ENCODE measurements at regions not wholly inside any gene's neighbourhood (a gene's known extent, or its start where the extent isn't known, plus 50 kb on each side); places are given as distances from the start of the nearest gene placed in this dataset.

GRCh38 chr15:31241888-31242522, 84.6 kb upstream of the KLF13 start:
- no peak for DNase-seq (ENCODE audit: low read depth in 2 of 2)

GRCh38 chr15:31243895-31244294, 82.7 kb upstream of the KLF13 start:
- no peak for DNase-seq (ENCODE audit: low read depth in 2 of 2)

GRCh38 chr15:31245135-31245689, 81.4 kb upstream of the KLF13 start:
- DNase-seq (ENCODE audit: low read depth in 2 of 2), result no peak

DNA sequence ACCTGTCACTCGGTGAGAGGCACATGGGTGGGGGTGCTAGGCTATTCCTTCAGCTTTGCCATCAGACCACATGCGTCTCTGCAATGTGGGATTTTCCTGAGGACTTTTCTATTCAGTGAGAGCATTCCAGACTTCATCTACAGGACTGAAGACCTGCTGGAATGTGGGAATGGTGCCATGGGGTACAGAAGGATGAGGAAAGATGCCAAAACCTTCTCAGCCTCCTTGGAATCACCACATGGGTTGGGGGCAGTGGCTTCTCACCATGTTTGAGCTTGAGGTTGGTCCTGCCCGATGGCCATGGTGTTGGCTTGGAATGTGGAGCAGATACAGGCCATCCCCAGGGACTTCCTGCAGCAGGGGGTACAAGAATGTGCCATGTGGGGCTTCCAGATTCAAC, 80.9 kb upstream of the KLF13 start:
- DNase-seq (ENCODE audit: low read depth in 2 of 2), result no peak

- no peak for DNase-seq (ENCODE audit: low read depth in 2 of 2)
Measured at GRCh38 chr15:31247404-31247803, 79.2 kb upstream of the KLF13 start.

- no peak for DNase-seq (ENCODE audit: low read depth in 2 of 2)
Measured at GRCh38 chr15:31248263-31248662, 78.4 kb upstream of the KLF13 start.

DNA sequence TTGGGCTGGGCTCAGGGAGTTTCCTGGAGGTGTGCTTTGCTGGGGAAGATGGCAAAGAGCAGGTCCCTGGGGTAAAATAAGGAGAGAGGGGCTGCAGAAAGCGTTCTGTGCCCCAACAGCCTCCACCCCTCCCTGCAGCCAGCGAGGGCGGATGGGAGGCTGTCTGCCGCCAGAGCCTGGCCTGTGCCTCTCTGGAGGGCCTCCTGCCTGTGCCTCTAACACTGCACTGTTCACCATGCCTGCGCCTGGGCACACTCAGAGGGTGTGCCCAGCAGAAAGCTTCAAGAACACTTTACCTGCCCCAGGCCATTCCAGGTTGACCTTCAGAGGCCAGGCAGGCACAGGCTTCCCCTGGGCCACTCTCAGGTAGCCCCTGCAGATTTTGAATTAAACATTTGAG, 77.7 kb upstream of the KLF13 start:
- DNase-seq (ENCODE audit: low read depth in 2 of 2), result no peak

GRCh38 chr15:31250033-31250432, 76.6 kb upstream of the KLF13 start:
- no peak for DNase-seq (ENCODE audit: low read depth in 2 of 2)

GRCh38 chr15:31251165-31251564, 75.5 kb upstream of the KLF13 start:
- DNase-seq (ENCODE audit: low read depth in 2 of 2), result no peak

DNA sequence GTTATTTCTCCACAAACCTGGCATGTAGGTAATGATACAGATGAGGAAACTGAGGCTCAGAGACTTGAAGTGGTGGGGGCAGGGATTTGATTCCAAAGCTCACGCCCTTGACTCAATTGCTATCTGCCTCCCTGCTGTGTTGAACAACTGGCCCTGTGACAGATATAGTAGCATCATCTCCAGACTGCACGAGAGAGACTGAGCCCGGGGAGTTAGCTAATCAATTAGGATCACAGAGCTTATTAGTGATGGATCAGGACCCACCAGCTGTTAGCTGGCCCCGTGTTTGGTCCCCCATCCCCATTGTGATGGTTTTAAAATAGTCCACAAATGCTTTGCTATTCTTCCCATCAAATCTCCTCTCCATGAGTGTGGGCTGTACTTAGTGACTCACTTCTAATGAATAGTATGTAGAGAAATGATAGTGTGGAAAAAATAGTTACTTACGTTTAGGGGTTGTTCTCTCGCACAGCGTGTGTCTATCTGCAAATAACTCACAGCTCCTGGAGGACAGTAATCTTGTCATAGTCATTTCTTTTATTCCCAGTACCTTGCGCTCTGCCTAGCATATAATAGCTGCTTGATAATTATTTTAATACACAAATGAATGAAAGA, 74.4 kb upstream of the KLF13 start:
- DNase-seq (ENCODE audit: low read depth in 2 of 2), result no peak

DNA sequence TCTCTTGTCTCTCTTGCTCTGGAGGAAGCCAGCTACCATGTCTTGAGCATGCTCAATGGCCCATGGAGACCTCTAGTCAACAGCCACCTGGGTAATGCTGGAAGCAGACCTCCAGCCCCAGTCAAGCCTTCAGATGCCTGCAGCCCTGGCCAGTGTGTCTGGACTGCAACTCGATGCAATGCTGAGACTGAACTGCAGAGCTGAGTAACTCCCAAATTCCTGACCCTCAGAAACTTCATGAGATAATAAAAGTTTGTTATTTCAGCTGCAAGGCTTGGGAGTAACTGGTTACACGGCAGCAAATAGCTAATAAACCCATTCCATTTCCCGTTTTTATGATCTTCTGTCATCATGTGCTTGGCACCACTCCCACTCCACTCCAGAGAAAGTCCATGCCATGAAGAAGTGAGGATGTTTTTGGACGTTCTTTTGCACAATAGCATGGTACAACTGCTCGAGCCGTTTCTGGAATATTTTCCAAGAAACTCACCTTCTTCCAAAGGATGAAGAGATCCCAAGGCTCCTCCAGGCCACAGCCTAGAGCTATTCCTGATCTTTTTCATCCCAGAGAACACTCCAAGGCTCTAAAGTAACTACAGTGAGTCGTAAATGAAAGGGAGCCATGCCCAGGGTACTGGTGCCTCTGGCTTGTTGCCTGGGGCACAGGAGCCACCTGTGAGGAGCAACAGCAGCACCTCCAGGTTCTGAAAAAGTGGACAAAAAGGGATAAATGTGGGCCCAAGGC, 72.0 kb upstream of the KLF13 start:
- DNase-seq (ENCODE audit: low read depth in 2 of 2), result peak in 1 of 2 donors; percentile 84

DNA sequence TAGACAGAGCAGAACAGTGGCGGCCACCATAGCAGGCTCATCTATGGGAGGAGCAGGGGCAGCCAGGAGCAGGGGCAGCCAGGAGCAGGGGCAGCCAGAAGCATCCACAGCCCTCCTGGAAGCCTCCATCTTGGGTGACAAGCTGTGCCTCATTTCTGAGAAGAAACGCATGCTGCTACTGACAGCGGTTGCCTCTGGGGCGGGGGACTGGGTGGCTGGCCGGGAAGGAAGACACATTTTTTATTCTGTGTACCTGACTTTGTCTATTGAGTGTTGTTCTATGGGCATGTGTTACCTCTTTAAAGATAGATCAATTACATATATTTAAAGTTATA, 71.5 kb upstream of the KLF13 start:
- DNase-seq (ENCODE audit: low read depth in 2 of 2), result no peak

DNA sequence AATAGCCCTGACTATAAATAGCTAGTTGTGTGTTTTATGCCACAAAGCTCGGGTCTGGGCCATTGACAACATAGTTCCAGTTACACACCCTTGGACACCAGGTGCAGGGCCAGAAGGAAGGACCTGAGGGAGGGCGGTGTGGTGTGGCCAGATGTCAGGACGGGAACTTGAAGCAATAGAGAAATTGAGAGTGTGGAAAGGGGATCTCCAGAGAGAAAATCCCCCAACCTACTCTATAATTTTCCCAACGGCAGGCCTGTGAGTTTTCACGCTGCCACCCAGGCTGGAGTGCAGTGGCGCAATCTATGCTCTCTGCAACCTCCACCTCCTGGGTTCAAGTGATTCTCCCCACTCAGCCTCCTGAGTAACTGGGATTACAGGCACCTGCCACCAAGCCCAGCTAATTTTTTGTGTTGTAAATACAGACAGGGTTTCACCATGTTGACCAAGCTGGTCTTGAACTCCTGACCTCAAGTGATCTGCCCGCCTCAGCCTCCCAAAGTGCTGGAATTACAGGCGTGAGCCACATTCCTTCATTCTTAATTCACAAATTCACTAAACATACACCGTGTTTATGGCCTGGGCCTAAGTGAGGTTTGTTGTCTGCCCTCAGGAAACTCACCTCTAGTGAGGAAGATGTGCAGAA, 70.8 kb upstream of the KLF13 start:
- no peak for DNase-seq (ENCODE audit: low read depth in 2 of 2)

GRCh38 chr15:31256378-31257265, 70.0 kb upstream of the KLF13 start:
- DNase-seq (ENCODE audit: low read depth in 2 of 2), result no peak

DNA sequence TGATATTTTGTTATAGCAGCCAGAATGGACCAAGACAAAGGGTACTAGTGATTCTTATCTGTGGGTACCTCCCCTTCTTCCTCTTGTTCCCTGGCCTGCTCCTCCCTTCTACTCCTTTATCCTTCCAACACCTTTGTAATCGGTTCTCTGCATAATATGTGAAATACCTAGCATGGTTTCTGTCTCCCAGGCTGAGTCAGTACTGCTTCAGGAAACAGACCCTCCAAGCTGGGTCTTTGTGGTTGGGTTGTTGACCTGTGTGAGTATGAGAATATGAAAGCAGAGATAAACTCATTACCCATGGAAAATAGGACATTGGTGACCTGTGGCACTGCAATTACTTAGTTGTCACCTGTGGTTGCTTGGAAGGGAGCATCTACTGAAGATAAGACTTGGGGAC, 69.3 kb upstream of the KLF13 start:
- DNase-seq (ENCODE audit: low read depth in 2 of 2), result no peak

- DNase-seq (ENCODE audit: low read depth in 2 of 2), result no peak
Measured at GRCh38 chr15:31258260-31258659, 68.4 kb upstream of the KLF13 start.

DNA sequence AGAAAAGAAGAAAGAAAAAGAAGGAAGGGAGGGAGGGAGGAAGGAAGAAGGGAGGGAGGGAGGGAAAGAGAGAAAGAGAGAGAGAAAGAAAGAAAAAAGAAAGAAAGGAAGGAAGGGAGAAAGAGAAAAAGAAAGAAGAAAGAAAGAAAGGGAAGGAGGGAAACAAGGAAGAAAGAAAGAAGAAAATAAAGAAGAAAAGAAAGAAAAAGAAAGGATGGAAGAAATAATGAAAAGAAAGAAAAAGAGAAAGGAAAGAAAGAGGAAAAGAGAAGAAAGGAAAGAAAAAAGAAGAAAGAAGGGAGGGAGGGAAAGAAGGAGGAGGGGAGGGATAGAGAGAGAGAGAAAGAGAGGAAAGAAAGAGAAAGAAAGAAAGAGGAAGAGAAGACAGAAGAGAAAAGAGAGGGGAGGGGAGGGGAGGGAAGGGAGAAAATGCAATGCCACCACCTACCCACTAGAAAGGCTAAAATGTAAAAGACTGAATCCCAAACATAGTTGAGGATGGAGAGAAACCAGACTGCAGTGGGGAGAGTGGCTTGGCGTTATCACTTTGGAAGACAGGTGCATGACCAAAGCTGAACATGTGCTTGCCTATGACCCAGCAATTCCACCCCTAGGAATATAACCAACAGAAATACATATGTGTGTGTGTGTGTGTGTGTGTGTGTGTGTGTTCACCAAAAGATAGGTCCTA, 66.9 kb upstream of the KLF13 start:
- no peak for DNase-seq (ENCODE audit: low read depth in 2 of 2)

DNA sequence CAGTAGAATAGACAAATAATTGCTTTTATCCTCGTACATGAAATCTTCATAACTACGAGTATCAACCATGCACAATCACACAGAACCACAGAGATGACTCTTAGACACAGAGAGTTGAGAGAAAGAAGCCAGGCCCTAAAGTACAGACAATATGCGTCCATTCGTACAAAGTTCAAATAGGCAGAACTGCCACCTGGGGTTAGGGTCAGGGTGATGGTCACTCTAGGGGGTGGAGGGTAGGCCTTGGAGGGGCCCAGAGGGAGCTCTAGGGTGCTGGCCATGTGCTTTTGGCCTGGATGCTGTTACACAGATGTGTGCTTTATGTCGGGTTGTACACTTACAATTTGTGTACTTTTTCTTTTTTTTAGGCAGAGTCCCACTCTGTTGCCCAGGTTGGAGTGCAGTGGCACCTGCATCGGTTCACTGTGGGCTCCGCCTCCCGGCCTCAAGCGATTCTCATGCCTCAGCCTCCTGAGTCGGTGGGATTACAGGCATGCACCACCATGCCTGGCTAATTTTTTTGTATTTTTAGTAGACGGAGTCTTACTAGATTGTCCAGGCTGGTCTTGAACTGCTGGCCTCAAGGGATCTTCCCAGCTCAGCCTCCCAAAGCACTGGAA, 65.9 kb upstream of the KLF13 start:
- no peak for DNase-seq (ENCODE audit: low read depth in 2 of 2)

DNA sequence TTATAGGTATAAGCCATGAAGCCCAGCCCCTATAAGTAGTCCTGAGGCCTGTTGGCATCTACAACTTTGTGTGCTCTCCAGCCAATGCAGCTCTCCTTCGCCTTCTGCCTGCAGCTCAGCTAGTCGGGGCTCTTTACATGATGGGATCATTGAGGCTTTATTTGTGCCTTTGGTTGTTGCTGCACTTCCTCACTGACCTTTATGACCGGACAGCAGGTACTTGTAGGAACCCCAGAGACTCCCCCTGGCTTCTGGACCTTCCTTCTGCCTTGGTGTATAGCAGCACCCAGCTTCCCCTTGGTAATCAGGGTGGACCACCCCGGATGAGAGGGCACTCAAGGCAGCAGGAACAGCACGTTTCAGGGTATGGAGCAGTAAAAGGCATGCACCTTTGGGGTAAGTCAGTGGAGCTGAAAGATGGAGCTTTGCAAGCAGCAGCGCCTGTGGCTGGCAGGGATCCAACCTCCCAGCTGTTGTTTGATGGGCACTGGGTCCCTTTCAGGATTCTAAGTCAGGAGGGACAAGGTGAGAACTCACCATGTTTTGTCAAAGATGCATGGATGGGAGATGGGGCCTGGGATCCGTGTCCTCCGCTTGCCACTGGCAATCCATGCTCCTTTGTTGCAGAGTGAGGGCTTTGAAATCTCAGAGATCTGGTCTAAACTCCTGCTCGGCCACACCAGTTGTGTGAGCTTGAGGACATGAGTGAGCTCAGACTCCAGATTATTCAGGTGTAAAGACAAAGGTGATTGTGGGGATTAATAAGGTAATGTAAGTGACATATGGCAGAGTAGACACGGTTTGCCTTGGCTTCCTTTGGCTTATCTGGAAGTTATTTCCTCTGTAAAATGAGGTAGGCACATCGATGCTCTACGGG, 65.1 kb upstream of the KLF13 start:
- no peak for DNase-seq (ENCODE audit: low read depth in 2 of 2)
